ENCODE measurements at regions not wholly inside any gene's neighbourhood (a gene's known extent, or its start where the extent isn't known, plus 50 kb on each side); places are given as distances from the start of the nearest gene placed in this dataset.

DNA sequence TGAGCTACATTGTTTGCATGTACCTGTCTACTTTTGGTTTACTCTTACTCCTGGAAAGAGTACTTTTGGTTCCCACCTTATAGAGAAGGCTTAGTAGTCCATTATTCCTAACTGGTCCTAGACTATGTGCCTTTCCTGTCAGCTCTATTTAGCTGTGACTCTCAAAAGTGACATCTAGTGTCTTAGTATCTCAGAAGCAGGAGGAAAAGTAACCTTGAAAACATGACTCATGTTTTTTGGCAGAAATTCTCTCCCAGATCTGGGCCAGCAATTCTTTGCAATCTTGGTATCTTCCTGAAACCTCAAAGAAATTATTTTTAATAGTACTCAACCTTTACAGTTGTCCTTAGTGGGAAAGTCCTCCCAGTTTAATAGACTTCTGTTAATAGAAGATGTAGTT is 691.7 kb upstream of the SEMA6A start:
- TF ChIP-seq, protein P1, sequence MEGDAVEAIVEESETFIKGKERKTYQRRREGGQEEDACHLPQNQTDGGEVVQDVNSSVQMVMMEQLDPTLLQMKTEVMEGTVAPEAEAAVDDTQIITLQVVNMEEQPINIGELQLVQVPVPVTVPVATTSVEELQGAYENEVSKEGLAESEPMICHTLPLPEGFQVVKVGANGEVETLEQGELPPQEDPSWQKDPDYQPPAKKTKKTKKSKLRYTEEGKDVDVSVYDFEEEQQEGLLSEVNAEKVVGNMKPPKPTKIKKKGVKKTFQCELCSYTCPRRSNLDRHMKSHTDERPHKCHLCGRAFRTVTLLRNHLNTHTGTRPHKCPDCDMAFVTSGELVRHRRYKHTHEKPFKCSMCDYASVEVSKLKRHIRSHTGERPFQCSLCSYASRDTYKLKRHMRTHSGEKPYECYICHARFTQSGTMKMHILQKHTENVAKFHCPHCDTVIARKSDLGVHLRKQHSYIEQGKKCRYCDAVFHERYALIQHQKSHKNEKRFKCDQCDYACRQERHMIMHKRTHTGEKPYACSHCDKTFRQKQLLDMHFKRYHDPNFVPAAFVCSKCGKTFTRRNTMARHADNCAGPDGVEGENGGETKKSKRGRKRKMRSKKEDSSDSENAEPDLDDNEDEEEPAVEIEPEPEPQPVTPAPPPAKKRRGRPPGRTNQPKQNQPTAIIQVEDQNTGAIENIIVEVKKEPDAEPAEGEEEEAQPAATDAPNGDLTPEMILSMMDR (conservative IDR thresholded peaks at IDR 0.05; ENCODE audit: low read length) = no peak
- no peak for TF ChIP-seq EZH2phosphoT487 (IDR thresholded peaks at IDR 0.05; ENCODE audit: borderline replicate concordance, low read depth, low read length)
